ENCODE measurements at regions not wholly inside any gene's neighbourhood (a gene's known extent, or its start where the extent isn't known, plus 50 kb on each side); places are given as distances from the start of the nearest gene placed in this dataset.

DNA sequence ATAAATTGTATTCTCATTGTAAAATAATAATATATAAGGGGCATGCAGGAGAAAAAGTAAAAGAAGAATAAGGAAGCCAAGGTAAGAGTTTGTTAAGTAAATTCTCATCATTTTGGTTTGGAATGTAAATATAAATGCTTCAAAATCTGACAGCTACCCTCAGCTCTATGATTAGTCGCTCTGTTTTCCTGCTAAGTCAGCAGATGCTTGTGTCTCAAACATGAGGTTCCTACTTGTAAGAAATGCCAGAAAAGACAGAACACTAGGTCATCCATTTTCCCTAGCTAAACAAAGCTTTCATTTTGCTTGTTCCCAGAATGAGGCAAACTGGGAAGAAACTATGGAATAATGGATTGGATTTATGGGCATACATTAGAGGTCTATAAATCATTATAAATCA, 293.1 kb downstream of the DMRTA1 start:
- Histone ChIP-seq H3K4me1 (no peaks in the 10 kb centered on the region), H3K4me3 (ENCODE audit: low read depth, low read length) (no peak overlapping the region), H3K9me3 (no peaks in the 10 kb centered on the region), H3K27me3 (no peaks in the 10 kb centered on the region), H3K36me3 (no peaks in the 10 kb centered on the region)
- DNase-seq: no peak
- TF ChIP-seq, protein P1, sequence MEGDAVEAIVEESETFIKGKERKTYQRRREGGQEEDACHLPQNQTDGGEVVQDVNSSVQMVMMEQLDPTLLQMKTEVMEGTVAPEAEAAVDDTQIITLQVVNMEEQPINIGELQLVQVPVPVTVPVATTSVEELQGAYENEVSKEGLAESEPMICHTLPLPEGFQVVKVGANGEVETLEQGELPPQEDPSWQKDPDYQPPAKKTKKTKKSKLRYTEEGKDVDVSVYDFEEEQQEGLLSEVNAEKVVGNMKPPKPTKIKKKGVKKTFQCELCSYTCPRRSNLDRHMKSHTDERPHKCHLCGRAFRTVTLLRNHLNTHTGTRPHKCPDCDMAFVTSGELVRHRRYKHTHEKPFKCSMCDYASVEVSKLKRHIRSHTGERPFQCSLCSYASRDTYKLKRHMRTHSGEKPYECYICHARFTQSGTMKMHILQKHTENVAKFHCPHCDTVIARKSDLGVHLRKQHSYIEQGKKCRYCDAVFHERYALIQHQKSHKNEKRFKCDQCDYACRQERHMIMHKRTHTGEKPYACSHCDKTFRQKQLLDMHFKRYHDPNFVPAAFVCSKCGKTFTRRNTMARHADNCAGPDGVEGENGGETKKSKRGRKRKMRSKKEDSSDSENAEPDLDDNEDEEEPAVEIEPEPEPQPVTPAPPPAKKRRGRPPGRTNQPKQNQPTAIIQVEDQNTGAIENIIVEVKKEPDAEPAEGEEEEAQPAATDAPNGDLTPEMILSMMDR (IDR thresholded peaks at IDR 0.05; ENCODE audit: low read depth, low read length): no peak

DNA sequence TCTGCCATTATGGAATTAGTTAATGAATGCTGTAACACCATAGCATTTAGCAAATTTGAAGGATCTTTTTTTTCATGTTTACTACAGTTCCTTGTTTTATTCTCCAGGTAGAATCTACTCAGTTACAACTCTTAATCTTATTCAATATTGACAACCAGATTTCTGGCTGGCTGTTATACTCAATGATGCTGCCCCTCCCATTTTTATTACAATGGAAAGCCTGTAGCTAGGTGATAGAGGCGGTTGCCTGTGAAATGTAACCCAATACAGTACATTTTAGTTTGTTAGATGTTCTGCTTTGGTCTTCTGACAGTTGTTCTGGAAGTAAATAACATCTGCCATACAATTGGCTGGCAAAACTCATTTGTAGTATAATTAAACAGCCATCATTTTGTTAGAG, 294.2 kb downstream of the DMRTA1 start:
- TF ChIP-seq, protein P1 (IDR thresholded peaks at IDR 0.05; ENCODE audit: low read depth, low read length): no peak
- H3K27me3 ChIP-seq: no peaks in the 10 kb centered on the region
- DNase-seq: no peak
- H3K4me1 ChIP-seq: no peaks in the 10 kb centered on the region
- H3K36me3 ChIP-seq: no peaks in the 10 kb centered on the region
- no peaks in the 10 kb centered on the region for H3K9me3 ChIP-seq
- H3K4me3 ChIP-seq (ENCODE audit: low read depth, low read length): no peak overlapping the region

DNA sequence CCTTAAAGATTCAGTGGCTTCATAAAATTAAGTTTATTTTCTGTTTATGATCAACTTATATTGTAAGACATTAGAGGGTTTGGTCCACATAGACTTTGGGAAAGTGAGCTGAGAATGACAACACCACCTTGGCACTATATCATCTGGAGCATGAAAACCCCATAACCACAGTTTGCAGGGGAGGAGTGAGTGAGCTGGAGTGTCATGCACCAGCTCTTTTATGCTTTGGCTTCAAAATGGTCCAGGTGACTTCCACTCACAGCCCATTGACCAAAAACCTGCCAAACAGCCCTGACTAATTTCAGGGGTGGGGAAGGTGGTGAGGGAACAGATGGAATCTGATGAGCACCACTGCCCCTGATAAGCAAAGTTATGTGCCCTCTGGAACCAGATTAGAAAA, 295.8 kb downstream of the DMRTA1 start:
- Histone ChIP-seq H3K36me3 (no peaks in the 10 kb centered on the region), H3K27me3 (no peaks in the 10 kb centered on the region), H3K9me3 (no peaks in the 10 kb centered on the region), H3K4me3 (ENCODE audit: low read depth, low read length) (no peak overlapping the region), H3K4me1 (no peaks in the 10 kb centered on the region)
- TF ChIP-seq, protein P1 (IDR thresholded peaks at IDR 0.05; ENCODE audit: low read depth, low read length): no peak
- no peak for DNase-seq

DNA sequence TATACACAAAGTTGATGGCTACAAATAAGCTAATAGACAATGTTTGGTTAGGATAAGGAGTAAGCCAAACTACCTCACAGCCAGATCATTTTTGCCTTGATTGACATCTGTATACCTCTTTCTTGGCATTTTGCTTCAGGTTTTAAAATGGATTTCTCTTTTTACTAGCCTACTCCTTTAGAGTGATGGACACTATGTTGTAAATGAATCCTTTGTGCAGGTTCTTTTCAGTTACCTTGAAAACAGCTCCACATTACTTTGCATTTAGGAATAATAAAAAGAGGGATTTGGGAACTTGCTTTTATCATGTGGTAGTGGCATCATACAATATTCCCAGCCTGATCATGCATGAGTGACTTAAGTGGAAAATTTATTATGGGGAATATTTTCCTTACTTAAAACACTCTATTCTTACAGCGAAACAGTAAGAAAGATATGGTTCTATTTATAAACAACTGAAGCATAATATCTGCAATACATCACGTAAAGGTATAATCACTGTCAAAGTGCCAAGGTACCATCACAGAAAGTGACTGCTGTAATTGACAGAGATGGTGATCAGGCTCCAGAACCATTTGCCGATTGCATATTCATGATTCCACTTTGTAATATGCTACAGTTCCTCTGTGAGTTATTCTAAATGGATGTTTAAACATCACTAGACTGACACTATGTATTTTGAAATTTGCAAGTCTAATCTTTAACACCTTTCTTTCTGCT, 327.0 kb downstream of the DMRTA1 start:
- Histone ChIP-seq H3K4me3 (ENCODE audit: low read depth, low read length) (no peak overlapping the region), H3K27me3 (no peaks in the 10 kb centered on the region), H3K9me3 (no peaks in the 10 kb centered on the region), H3K36me3 (no peaks in the 10 kb centered on the region), H3K4me1 (no peaks in the 10 kb centered on the region)
- no peak for DNase-seq
- TF ChIP-seq, protein P1 (IDR thresholded peaks at IDR 0.05; ENCODE audit: low read depth, low read length): no peak

DNA sequence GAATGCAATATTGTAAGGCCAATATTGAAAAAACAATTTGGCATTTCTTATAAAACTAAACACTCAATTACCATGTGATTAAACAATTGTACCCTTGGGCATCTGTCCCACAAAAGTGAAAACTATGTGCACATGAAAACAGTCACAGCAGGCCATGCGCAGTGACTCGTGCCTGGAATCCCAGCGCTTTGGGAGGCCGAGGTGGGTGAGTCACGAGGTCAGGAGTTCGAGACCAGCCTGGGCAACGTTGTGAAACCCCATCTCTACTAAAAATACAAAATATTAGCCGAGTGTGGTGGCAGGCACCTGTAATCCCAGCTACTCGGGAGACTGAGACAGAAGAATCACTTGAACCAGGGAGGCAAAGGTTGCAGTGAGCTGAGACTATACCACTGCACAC, 343.7 kb downstream of the DMRTA1 start:
- Histone ChIP-seq H3K36me3 (no peaks in the 10 kb centered on the region), H3K4me1 (no peaks in the 10 kb centered on the region), H3K4me3 (ENCODE audit: low read depth, low read length) (no peak overlapping the region), H3K27me3 (no peaks in the 10 kb centered on the region), H3K9me3 (no peaks in the 10 kb centered on the region)
- TF ChIP-seq, protein P1 (IDR thresholded peaks at IDR 0.05; ENCODE audit: low read depth, low read length): no peak
- DNase-seq: no peak

DNA sequence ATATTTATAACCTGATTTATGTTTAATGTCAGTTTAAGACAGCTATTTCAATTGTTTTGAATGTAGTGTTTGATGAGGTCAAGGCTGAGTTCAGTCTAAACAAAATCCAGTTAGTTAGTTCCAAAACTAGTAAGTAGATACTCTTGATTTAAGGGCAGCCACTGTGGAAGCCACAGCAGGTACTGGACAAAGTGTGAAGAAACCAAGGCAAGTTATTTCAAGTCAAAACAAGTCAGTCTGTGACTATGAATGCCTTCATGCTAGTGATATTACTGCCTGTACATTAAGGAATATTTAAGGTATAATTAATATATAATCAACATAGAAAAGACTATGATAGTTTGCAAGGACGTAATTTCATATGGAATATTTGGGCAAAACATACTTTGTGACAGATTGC, 362.3 kb downstream of the DMRTA1 start:
- DNase-seq: no peak
- H3K36me3 ChIP-seq: no peaks in the 10 kb centered on the region
- H3K9me3 ChIP-seq: no peaks in the 10 kb centered on the region
- H3K4me1 ChIP-seq: no peaks in the 10 kb centered on the region
- no peak overlapping the region for H3K4me3 ChIP-seq (ENCODE audit: low read depth, low read length)
- TF ChIP-seq, protein P1 (IDR thresholded peaks at IDR 0.05; ENCODE audit: low read depth, low read length): no peak
- no peaks in the 10 kb centered on the region for H3K27me3 ChIP-seq
